ENCODE measurements at regions not wholly inside any gene's neighbourhood (a gene's known extent, or its start where the extent isn't known, plus 50 kb on each side); places are given as distances from the start of the nearest gene placed in this dataset.

- TF ChIP-seq POLR2A (IDR thresholded peaks at IDR 0.05): no peak
- no peak for TF ChIP-seq CTCF (IDR thresholded peaks at IDR 0.05)
Measured at GRCh38 chr4:111650146-111650545, 495.1 kb upstream of the FAM241A start.

All from right lobe of liver (tissue), 4 donors.